ENCODE measurements at regions not wholly inside any gene's neighbourhood (a gene's known extent, or its start where the extent isn't known, plus 50 kb on each side); places are given as distances from the start of the nearest gene placed in this dataset.
"Not testable (repeated sequence)": the region's sequence is repeated elsewhere in the genome, so short reads cannot be mapped to it uniquely, and the experiment has no call there.

- no peak for DNase-seq (ENCODE audit: low spot score)
Measured at GRCh38 chr3:168976969-168977368, 686.5 kb downstream of the MECOM start.

DNA sequence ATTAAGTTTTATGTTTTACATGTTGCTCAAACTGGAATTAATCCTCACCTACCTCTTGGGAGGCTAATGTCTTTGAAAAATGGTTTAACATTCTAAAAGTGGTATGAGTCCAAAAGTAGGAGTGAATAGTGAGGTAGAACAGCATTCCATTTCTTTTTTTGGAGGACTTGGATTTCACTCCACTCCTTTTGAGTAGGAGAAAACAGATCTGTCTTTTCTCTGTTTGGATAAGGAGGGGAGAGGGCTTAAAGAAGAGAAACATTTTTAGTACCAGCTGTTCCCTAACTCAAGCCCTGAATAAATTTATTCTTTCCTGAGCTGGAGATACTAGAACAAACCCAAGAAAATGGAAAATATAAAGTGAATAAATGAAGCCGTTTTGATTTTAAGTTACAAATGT lies 687.9 kb downstream of the MECOM start:
- DNase-seq (ENCODE audit: low spot score) = peak; percentile 73

- no peak for DNase-seq (ENCODE audit: low spot score)
Measured at GRCh38 chr3:168974617-168975403, 688.7 kb downstream of the MECOM start.

GRCh38 chr3:168973897-168974296 lies 689.6 kb downstream of the MECOM start:
- no peak for DNase-seq (ENCODE audit: low spot score)

DNA sequence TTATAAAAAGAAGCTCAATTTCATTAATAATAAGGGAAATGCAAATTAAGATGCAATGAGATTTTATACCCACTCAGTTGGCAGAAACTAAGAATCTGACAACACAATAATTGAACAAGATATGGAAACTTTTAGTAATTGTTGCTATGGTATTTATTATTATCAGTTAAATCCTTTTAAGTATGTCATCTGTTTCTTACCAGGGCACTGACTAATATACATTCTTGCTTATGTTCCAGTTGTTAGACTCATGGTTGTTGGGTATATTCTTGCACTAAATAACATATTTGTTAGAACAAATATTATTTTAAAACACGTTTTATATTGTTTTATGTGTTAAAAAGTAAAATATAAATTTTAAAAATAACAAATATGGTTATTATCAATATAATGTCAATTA lies 690.3 kb downstream of the MECOM start:
- DNase-seq (ENCODE audit: low spot score) = no peak

DNA sequence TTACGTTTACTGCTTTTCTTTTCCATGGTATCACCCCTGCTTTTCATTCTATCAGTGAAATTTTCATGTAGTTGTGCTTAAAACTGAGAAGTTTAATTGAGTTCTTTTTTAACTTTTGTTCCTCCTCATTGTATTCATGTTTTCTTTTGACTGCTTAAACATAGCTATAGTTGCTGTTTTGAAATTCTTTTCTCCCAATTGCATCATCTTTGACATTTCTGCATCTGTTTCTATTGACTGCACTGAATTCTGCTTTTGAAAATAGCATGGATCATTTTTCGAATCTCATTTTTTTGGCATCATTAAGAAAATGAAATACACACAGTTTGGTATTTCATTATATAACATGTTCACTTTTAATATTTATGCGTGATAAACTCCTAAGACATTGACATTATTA lies 694.9 kb downstream of the MECOM start:
- no peak for DNase-seq (ENCODE audit: low spot score)

DNA sequence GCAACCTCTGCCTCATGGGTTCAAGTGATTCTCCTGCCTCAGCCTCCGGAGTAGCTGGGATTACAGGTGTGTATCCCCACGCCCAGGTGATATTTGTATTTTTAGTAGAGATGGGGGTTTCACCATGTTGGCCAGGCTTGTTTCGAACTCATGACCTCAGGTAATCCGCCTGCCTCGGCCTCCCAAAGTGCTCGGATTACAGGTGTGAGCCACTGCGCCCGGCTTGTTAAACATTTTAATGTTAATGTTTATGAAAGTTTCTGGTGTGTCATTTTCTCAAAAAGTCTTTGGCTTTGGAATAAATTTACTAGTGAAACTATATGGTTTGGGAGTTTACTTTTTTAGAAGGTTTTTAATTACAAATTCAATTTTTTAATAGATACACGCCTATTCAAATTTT lies 698.8 kb downstream of the MECOM start:
- no peak for DNase-seq (ENCODE audit: low spot score)

GRCh38 chr3:168961271-168961670 lies 702.2 kb downstream of the MECOM start:
- no peak for DNase-seq (ENCODE audit: low spot score)

DNA sequence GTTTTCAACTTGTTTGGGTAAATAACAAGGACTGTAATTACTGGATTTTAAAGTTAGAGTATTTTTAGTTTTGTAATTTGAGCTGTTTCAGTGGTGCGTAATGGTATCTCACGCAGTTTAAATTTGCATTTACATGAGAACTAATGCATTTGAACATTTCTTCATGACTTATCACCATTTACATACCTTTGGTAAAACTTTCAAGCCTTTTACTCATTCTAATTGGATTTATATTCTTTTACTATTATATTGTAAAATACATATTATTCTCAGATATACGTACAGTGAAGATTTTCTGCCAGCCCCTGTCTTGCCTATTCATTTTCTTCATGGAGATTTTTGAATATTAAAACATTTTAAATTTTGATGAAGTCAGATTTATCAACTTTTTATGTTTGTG lies 703.8 kb downstream of the MECOM start:
- no peak for DNase-seq (ENCODE audit: low spot score)

GRCh38 chr3:168958466-168958865 lies 705.0 kb downstream of the MECOM start:
- DNase-seq (ENCODE audit: low spot score) = no peak

DNA sequence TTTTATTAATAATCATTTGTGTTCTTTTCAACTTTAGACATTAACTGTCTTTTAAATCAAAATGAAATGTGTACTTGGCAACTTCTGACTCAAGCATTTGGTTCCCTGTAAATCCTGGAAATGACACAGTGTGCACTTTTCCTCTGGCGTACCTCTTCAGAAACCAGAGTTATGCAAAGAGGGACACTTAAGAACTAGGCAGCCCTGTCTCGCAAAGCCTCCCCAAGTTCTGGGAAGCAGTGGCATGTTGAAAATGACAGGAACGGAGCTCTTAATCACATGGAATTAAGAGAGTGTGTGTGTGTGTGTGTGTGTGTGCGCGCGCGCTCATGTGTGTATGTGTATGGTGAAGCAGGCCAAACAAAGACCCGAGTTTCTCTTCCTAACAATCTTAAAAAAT lies 707.4 kb downstream of the MECOM start:
- DNase-seq (ENCODE audit: low spot score) = no peak

- DNase-seq (ENCODE audit: low spot score) = peak; percentile 39
Measured at GRCh38 chr3:168952551-168952950, 711.0 kb downstream of the MECOM start.

GRCh38 chr3:168951884-168952283 lies 711.6 kb downstream of the MECOM start:
- no peak for DNase-seq (ENCODE audit: low spot score)

GRCh38 chr3:168951368-168951767 lies 712.1 kb downstream of the MECOM start:
- DNase-seq (ENCODE audit: low spot score) = no peak

- DNase-seq (ENCODE audit: low spot score) = no peak
Measured at GRCh38 chr3:168950622-168951021, 712.9 kb downstream of the MECOM start.

GRCh38 chr3:168939651-168940238 lies 723.8 kb downstream of the MECOM start:
- peak; percentile 19 for DNase-seq (ENCODE audit: low spot score)

GRCh38 chr3:168933614-168934013 lies 729.9 kb downstream of the MECOM start:
- no peak for DNase-seq (ENCODE audit: low spot score)

GRCh38 chr3:168929997-168930396 lies 733.5 kb downstream of the MECOM start:
- DNase-seq (ENCODE audit: low spot score) = not testable (repeated sequence)

DNA sequence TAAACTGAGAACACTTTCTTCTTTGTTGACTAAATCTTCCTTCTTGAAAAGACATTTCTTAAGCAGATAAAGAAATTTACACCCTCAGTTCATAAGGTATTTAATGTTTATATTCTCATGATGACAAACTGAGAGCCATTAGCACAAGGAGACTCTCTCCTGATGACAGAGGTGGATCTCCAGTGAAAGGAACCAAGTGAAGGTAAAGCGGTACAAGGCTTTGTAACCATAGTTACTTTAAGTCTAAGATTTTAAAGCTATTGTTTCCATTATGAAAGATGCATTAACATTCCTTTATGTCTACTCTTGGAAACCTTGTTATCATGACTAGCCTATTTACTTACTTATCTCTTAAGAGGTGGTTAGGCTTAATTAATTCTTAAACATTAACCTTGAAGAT lies 737.1 kb downstream of the MECOM start:
- DNase-seq (ENCODE audit: low spot score) = no peak

DNA sequence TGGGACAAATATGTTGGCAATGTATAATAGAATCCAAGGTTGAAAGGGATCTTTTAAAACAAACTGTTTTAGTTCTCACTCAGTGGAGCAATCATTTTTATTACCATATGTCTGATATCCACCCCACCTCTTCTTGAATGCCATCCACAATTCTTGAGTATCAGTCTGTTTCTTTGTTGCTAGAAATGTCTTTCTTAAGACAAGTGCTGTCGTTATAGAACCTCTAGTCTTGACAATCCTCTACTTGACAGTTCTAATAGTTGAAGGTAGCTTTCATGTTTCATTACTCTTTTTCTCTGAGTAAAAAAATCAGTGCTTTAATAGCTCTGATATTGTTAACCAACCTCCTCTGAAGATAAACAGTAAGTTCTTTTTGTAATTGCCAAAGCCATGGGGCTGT lies 737.9 kb downstream of the MECOM start:
- no peak for DNase-seq (ENCODE audit: low spot score)

- DNase-seq (ENCODE audit: low spot score) = no peak
Measured at GRCh38 chr3:168914662-168915061, 748.9 kb downstream of the MECOM start.

- no peak for DNase-seq (ENCODE audit: low spot score)
Measured at GRCh38 chr3:168909260-168909659, 754.3 kb downstream of the MECOM start.

- DNase-seq (ENCODE audit: low spot score) = no peak
Measured at GRCh38 chr3:168895419-168895818, 768.1 kb downstream of the MECOM start.

DNA sequence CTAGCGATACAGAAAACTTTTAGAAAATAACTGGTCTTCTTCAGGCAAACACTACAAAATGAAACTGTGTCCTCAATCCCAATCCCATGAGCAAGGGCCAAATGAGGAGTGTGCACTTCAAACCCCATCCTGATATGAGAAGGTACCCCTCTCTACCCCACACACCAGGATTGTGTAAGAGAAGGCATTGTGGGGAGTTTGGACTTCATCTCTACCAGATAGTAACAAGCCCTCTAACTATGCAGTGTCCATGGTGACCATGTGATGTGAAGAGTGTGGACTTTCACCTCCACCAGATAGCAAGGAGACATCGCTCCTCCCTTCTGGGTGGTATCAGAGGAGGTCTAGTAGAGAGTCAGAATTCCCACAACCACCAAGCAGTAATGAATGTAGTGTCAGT lies 769.3 kb downstream of the MECOM start:
- no peak for DNase-seq (ENCODE audit: low spot score)
